Spleen (tissue), 11 donors: ENCODE measurements at regions not wholly inside any gene's neighbourhood (a gene's known extent, or its start where the extent isn't known, plus 50 kb on each side); places are given as distances from the start of the nearest gene placed in this dataset.

Experiments used
- DNase-seq: peaks from one replicate; pipeline ENCODE4 v3.0.0-alpha.2; 2020
- H3K27ac ChIP-seq, 8 donors: fragments of 200-600 bp; sonication (generic) in 7 of 8; 1 replicate in 4 of 8; 2 replicates in 4 of 8; pipeline versions ENCODE4 v1.5.0 to v1.8.0; 2016 to 2021; ENCODE audit warnings: inconsistent platforms in 4 of 8, mild to moderate bottlenecking in 4 of 8, moderate library complexity in 1 of 8
- H3K27me3 ChIP-seq, 7 donors: fragments of 200-600 bp; sonication (generic) in 6 of 7; replicated peaks in 1 of 7; 1 replicate in 4 of 7; 2 replicates in 3 of 7; pipeline versions ENCODE4 v1.5.0 to v1.8.0; 2016 to 2021; ENCODE audit warnings: inconsistent platforms in 3 of 7, mild to moderate bottlenecking in 1 of 7
- H3K36me3 ChIP-seq, 6 donors: fragments of 200-600 bp; sonication (generic) in 5 of 6; 1 replicate in 4 of 6; 2 replicates in 2 of 6; pipeline versions ENCODE4 v1.5.0 to v1.8.0; 2016 to 2021; ENCODE audit warnings: inconsistent platforms in 2 of 6
- H3K4me1 ChIP-seq, 6 donors: fragments of 200-600 bp; sonication (generic) in 5 of 6; 1 replicate in 3 of 6; 2 replicates in 3 of 6; pipeline versions ENCODE4 v1.5.0 to v1.8.0; 2016 to 2021; ENCODE audit warnings: inconsistent platforms in 3 of 6
- H3K4me3 ChIP-seq, 8 donors: fragments of 200-600 bp; sonication (generic) in 7 of 8; 1 replicate in 4 of 8; 2 replicates in 4 of 8; pipeline versions ENCODE4 v1.5.0 to v1.8.0; 2016 to 2021; ENCODE audit warnings: inconsistent platforms in 4 of 8, mild to moderate bottlenecking in 4 of 8, moderate library complexity in 2 of 8
- H3K9me3 ChIP-seq, 8 donors: fragments of 200-600 bp; sonication (generic) in 7 of 8; 1 replicate in 4 of 8; 2 replicates in 4 of 8; pipeline versions ENCODE4 v1.5.0 to v1.8.0; 2016 to 2021; ENCODE audit warnings: inconsistent platforms in 4 of 8
- CTCF ChIP-seq, 11 experiments: fragments of 200-600 bp in 7 of 11; fragments of 450-650 bp in 4 of 11; sonication (generic) in 4 of 11; IDR thresholded peaks in 8 of 11; conservative IDR thresholded peaks in 3 of 11; 1 replicate in 7 of 11; 2 replicates in 4 of 11; pipeline versions ENCODE4 v1.4.0 to v1.8.0; 2016 to 2021; ENCODE audit warnings: antibody characterized with exemption in 11 of 11, inconsistent platforms in 4 of 11, mild to moderate bottlenecking in 1 of 11
- POLR2A ChIP-seq, 3 donors: fragments of 450-650 bp; IDR thresholded peaks; one replicate each; pipeline ENCODE4 v1.5.1; 2017; ENCODE audit warnings: antibody characterized with exemption in 3 of 3, mild to moderate bottlenecking in 1 of 3
- POLR2AphosphoS5 ChIP-seq, 3 donors: sonication (generic); formaldehyde crosslinking; IDR thresholded peaks; one replicate each; pipeline ENCODE4 v1.5.1; 2017; ENCODE audit warnings: antibody characterized with exemption in 3 of 3
- WGBS, 5 donors: extraction: QIAGEN DNeasy Blood & Tissue Kit in 3 of 5; methylation state at CpG; one replicate each; pipeline versions ENCODE4 v1.1.5 to v1.1.7; 2013 to 2018; 5-methylcytosine and 5-hydroxymethylcytosine counted together
- intact Hi-C: fragments of 100-400 bp; cut with DNase I; formaldehyde crosslinking; loops from one replicate; pipeline ENCODE4 v1.15.0; 2023; ENCODE audit warnings: low total_unique reads
- donor health status: healthy with polysubstance abuse.
- donor health status: DM: no; HTN: no; CAD: no; lungs with moderate emphysema.
- donor health status: DM: no; HTN: no; CAD: no.
- donor health status: Bipolar disorder and iron deficiency.
- donor health status: healthy.
- donor health status: DM: no; HTN: no; CAD: no.
- donor health status: DM: yes; HTN: yes; CAD: no.

- no peak overlapping the region for H3K27ac ChIP-seq
- WGBS, 5 donors, result 89 to 98% (median 96%) methylated on average over 1 of the region's 1 CpG
- no peaks in the 10 kb centered on the region for H3K36me3 ChIP-seq
- no peak for DNase-seq
- H3K9me3 ChIP-seq, result no peaks in the 10 kb centered on the region
- H3K4me1 ChIP-seq, result no peaks in the 10 kb centered on the region
- H3K4me3 ChIP-seq, result no peak overlapping the region
- intact Hi-C loops, result no loop called here
- TF ChIP-seq POLR2AphosphoS5 (IDR thresholded peaks at IDR 0.05) (no peak), POLR2A (IDR thresholded peaks at IDR 0.05) (no peak), CTCF (IDR thresholded peaks at IDR 0.05 in 8 of 11, conservative IDR thresholded peaks at IDR 0.05 in 3 of 11) (no peak)
- no peaks in the 10 kb centered on the region for H3K27me3 ChIP-seq
These were observed 131.1 kb upstream of the INPP4B start for GRCh38 chr4:142977182-142977581.

GRCh38 chr4:142983065-142983464 lies 137.0 kb upstream of the INPP4B start:
- Histone ChIP-seq H3K4me1 (no peaks in the 10 kb centered on the region), H3K27me3 (no peaks in the 10 kb centered on the region), H3K9me3 (peaks cover 0 to 7% (median 3%) of the 10 kb centered on the region in 8 donors), H3K4me3 (no peak overlapping the region), H3K27ac (no peak overlapping the region), H3K36me3 (no peaks in the 10 kb centered on the region)
- TF ChIP-seq POLR2A (IDR thresholded peaks at IDR 0.05) (no peak), CTCF (IDR thresholded peaks at IDR 0.05 in 8 of 11, conservative IDR thresholded peaks at IDR 0.05 in 3 of 11) (no peak)
- WGBS, 5 donors, result 65 to 82% (median 67%) methylated on average over 3 of the region's 3 CpGs
- DNase-seq, result no peak
- intact Hi-C loops, result no loop called here

- H3K4me1 ChIP-seq, result no peaks in the 10 kb centered on the region
- TF ChIP-seq CTCF (IDR thresholded peaks at IDR 0.05 in 8 of 11, conservative IDR thresholded peaks at IDR 0.05 in 3 of 11), result no peak
- WGBS, 5 donors, result 58 to 76% (median 68%) methylated on average over 2 of the region's 2 CpGs
- no peaks in the 10 kb centered on the region for H3K36me3 ChIP-seq
- H3K27ac ChIP-seq, result no peak overlapping the region
- no peak overlapping the region for H3K4me3 ChIP-seq
- intact Hi-C loops, result no loop called here
- no peaks in the 10 kb centered on the region for H3K27me3 ChIP-seq
- H3K9me3 ChIP-seq, result peaks cover 0 to 7% (median 3%) of the 10 kb centered on the region in 8 donors
- DNase-seq, result no peak
These were observed 137.5 kb upstream of the INPP4B start for GRCh38 chr4:142983589-142983988.

GRCh38 chr4:142984871-142985585 lies 138.9 kb upstream of the INPP4B start:
- no peaks in the 10 kb centered on the region for H3K36me3 ChIP-seq
- peaks cover 0 to 7% (median 3%) of the 10 kb centered on the region in 8 donors for H3K9me3 ChIP-seq
- TF ChIP-seq POLR2A (IDR thresholded peaks at IDR 0.05) (no peak), CTCF (IDR thresholded peaks at IDR 0.05 in 8 of 11, conservative IDR thresholded peaks at IDR 0.05 in 3 of 11) (peak in 4 of 11 experiments; percentile 12 to 27 (median 16))
- no peak overlapping the region for H3K27ac ChIP-seq
- 44 to 76% (median 59%) methylated on average over 3 of the region's 3 CpGs for WGBS, 5 donors
- no peak for DNase-seq
- H3K4me1 ChIP-seq, result no peaks in the 10 kb centered on the region
- H3K27me3 ChIP-seq, result no peaks in the 10 kb centered on the region
- H3K4me3 ChIP-seq, result no peak overlapping the region
- intact Hi-C loops, result no loop called here
